ENCODE measurements at regions not wholly inside any gene's neighbourhood (a gene's known extent, or its start where the extent isn't known, plus 50 kb on each side); places are given as distances from the start of the nearest gene placed in this dataset.

- H3K27me3 ChIP-seq (ENCODE audit: control insufficient read depth, insufficient read depth): no peaks in the 10 kb centered on the region
- DNase-seq: no peak
- no peaks in the 10 kb centered on the region for H3K9me3 ChIP-seq (ENCODE audit: control insufficient read depth, low read length)
- no peak for ATAC-seq
- H3K27ac ChIP-seq (ENCODE audit: low read length): no peak overlapping the region
- H3K4me3 ChIP-seq (ENCODE audit: low read length): no peak overlapping the region
- WGBS: 55% methylated on average over 4 of the region's 4 CpGs
- intact Hi-C loops (cut with DNase I): no loop called here
- H3K4me1 ChIP-seq (ENCODE audit: control insufficient read depth, insufficient read depth, low read length): peaks cover 2% of the 10 kb centered on the region
These were observed 351.6 kb upstream of the PLXNA2 start for GRCh38 chr1:208595745-208596144.

- H3K4me1 ChIP-seq (ENCODE audit: control insufficient read depth, insufficient read depth, low read length): peaks cover 4% of the 10 kb centered on the region
- H3K4me3 ChIP-seq (ENCODE audit: low read length): no peak overlapping the region
- H3K27ac ChIP-seq (ENCODE audit: low read length): no peak overlapping the region
- no peak for ATAC-seq
- DNase-seq: no peak
- no peaks in the 10 kb centered on the region for H3K9me3 ChIP-seq (ENCODE audit: control insufficient read depth, low read length)
- 64% methylated on average over 1 of the region's 1 CpG for WGBS
- H3K27me3 ChIP-seq (ENCODE audit: control insufficient read depth, insufficient read depth): no peaks in the 10 kb centered on the region
- intact Hi-C loops (cut with DNase I): no loop called here
These were observed 353.4 kb upstream of the PLXNA2 start for GRCh38 chr1:208597571-208597970.

GRCh38 chr1:208598021-208598420 lies 353.8 kb upstream of the PLXNA2 start:
- intact Hi-C loops (cut with DNase I): no loop called here
- WGBS: 63% methylated on average over 4 of the region's 4 CpGs
- Histone ChIP-seq H3K4me3 (ENCODE audit: low read length) (no peak overlapping the region), H3K4me1 (ENCODE audit: control insufficient read depth, insufficient read depth, low read length) (peaks cover 4% of the 10 kb centered on the region), H3K9me3 (ENCODE audit: control insufficient read depth, low read length) (no peaks in the 10 kb centered on the region), H3K27ac (ENCODE audit: low read length) (no peak overlapping the region), H3K27me3 (ENCODE audit: control insufficient read depth, insufficient read depth) (no peaks in the 10 kb centered on the region)
- no peak for ATAC-seq
- DNase-seq: no peak

DNA sequence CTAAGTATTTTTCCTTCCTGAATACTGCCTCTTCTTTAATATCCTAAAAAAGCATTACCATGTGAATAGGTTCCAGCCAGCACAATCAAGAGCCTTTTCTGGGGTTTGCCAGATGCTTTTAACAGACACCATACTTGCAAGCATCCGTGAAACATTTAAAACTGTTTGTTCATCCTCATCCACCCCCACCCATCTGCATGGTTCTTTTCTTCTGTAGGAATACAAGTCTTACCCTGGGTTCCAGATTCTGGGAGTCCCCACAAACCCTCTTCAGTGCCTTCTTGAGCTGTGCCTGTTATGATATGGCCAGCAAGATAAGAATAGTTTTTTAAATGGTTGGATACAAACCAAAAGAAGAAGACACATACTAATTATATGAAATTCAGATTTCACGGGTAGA lies 354.9 kb upstream of the PLXNA2 start:
- WGBS: 76% methylated on average over 2 of the region's 2 CpGs
- intact Hi-C loops (cut with DNase I): no loop called here
- no peaks in the 10 kb centered on the region for H3K27me3 ChIP-seq (ENCODE audit: control insufficient read depth, insufficient read depth)
- no peak overlapping the region for H3K4me3 ChIP-seq (ENCODE audit: low read length)
- ATAC-seq: no peak
- peaks cover 4% of the 10 kb centered on the region for H3K4me1 ChIP-seq (ENCODE audit: control insufficient read depth, insufficient read depth, low read length)
- no peak overlapping the region for H3K27ac ChIP-seq (ENCODE audit: low read length)
- no peaks in the 10 kb centered on the region for H3K9me3 ChIP-seq (ENCODE audit: control insufficient read depth, low read length)
- no peak for DNase-seq

DNA sequence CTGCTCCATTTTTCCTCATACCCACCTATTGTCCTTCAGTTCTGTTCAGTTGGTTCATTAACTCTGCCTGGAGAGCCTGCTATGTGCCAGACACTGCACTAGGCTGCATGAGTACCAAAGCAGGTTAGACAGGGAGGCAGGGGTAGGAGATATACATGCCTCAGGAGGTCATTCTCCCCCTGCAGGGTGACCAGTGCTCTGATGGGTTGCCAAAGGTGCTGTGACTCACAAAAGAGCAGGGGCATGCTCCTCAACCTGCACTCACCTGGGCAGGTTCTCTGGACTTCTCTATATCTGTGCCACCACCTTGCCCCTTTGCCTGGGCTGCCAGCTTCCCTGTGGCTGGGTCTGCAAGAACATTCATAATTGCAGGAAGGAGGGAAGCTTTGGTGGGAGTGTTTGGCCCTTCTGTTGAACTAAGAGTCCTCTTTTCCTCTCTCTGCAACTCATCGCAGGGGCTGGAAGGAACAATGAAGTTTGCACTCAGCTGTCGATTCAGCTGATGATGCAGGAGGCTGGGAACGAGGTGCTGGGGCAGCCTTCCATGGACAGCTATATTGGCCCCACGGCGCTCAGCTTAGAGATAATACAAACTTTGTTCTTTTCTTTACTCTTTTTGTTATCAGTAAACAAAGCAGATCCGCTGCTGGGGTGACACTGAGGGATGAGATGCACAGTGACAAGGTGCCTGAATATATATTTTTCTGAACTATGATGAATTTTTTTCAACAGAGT lies 356.4 kb upstream of the PLXNA2 start:
- ATAC-seq (no peak), DNase-seq (no peak)
- Histone ChIP-seq H3K9me3 (ENCODE audit: control insufficient read depth, low read length) (no peaks in the 10 kb centered on the region), H3K27ac (ENCODE audit: low read length) (no peak overlapping the region), H3K4me3 (ENCODE audit: low read length) (no peak overlapping the region), H3K27me3 (ENCODE audit: control insufficient read depth, insufficient read depth) (no peaks in the 10 kb centered on the region), H3K4me1 (ENCODE audit: control insufficient read depth, insufficient read depth, low read length) (peaks cover 4% of the 10 kb centered on the region)
- 27% methylated on average over 6 of the region's 6 CpGs for WGBS
- intact Hi-C loops (cut with DNase I): no loop called here

- H3K9me3 ChIP-seq (ENCODE audit: control insufficient read depth, low read length): no peaks in the 10 kb centered on the region
- ATAC-seq (peak; percentile 73 to 91), DNase-seq (no peak)
- H3K27me3 ChIP-seq (ENCODE audit: control insufficient read depth, insufficient read depth): no peaks in the 10 kb centered on the region
- H3K4me1 ChIP-seq (ENCODE audit: control insufficient read depth, insufficient read depth, low read length): peaks cover 4% of the 10 kb centered on the region
- WGBS: 33% methylated on average over 3 of the region's 3 CpGs
- H3K4me3 ChIP-seq (ENCODE audit: low read length): no peak overlapping the region
- no peak overlapping the region for H3K27ac ChIP-seq (ENCODE audit: low read length)
- intact Hi-C loops (cut with DNase I): no loop called here
These were observed 357.4 kb upstream of the PLXNA2 start for GRCh38 chr1:208601561-208601960.

DNA sequence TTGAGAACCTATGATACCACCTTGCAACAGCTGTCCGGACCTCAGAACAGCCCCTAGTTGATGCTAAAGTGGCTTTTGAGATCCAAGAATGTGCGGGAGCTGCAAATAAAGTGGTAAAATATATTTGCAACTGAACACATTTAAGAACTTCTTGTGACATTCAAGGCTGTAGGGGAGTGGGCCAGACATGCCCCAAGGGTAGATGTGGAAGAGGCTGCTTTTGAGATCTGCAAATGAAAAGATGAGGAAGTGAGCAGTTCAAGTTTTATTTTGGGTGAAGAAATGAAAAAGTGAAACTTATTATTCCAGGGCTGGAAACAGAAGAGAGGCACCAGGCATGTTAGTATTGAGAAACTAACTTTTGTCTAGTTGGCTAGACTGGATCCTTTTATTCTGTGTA lies 359.5 kb upstream of the PLXNA2 start:
- Histone ChIP-seq H3K27me3 (ENCODE audit: control insufficient read depth, insufficient read depth) (no peaks in the 10 kb centered on the region), H3K4me1 (ENCODE audit: control insufficient read depth, insufficient read depth, low read length) (peaks cover 4% of the 10 kb centered on the region), H3K27ac (ENCODE audit: low read length) (no peak overlapping the region), H3K4me3 (ENCODE audit: low read length) (no peak overlapping the region), H3K9me3 (ENCODE audit: control insufficient read depth, low read length) (no peaks in the 10 kb centered on the region)
- DNase-seq: no peak
- WGBS: 48% methylated on average over 2 of the region's 2 CpGs
- intact Hi-C loops (cut with DNase I): no loop called here
- no peak for ATAC-seq

GRCh38 chr1:208604295-208604694 lies 360.1 kb upstream of the PLXNA2 start:
- 58% methylated on average over 4 of the region's 4 CpGs for WGBS

DNA sequence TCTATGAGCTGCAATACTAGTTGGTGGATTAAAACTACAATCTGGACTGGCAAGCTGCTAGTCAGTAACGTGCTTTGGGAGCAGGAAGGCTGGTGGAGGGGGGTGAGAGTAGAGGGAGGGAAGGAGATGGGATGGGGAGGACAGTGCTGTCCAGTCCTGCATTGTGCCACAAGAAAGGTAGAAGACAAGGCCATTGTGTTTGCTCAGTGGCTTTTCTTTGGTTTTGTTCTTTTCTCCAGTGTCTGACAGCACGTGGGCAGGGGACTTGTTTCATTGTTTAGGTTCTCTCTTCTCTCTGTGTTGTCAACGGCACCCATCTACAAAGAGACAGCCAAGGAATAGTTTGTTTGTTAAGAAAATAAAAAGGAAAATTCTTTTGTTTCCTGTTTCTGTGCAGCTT lies 362.8 kb upstream of the PLXNA2 start:
- Histone ChIP-seq H3K27me3 (ENCODE audit: control insufficient read depth, insufficient read depth) (no peaks in the 10 kb centered on the region), H3K27ac (ENCODE audit: low read length) (no peak overlapping the region), H3K4me3 (ENCODE audit: low read length) (no peak overlapping the region), H3K9me3 (ENCODE audit: control insufficient read depth, low read length) (no peaks in the 10 kb centered on the region), H3K4me1 (ENCODE audit: control insufficient read depth, insufficient read depth, low read length) (peaks cover 2% of the 10 kb centered on the region)
- 74% methylated on average over 3 of the region's 3 CpGs for WGBS
- intact Hi-C loops (cut with DNase I): no loop called here
- ATAC-seq (no peak), DNase-seq (no peak)

More at GRCh38 chr1:208604295-208604694, 360.1 kb upstream of the PLXNA2 start:
- no peak for ATAC-seq
- DNase-seq: no peak
- intact Hi-C loops (cut with DNase I): no loop called here
- Histone ChIP-seq H3K9me3 (ENCODE audit: control insufficient read depth, low read length) (no peaks in the 10 kb centered on the region), H3K4me1 (ENCODE audit: control insufficient read depth, insufficient read depth, low read length) (peaks cover 4% of the 10 kb centered on the region), H3K4me3 (ENCODE audit: low read length) (no peak overlapping the region), H3K27me3 (ENCODE audit: control insufficient read depth, insufficient read depth) (no peaks in the 10 kb centered on the region), H3K27ac (ENCODE audit: low read length) (no peak overlapping the region)

DNA sequence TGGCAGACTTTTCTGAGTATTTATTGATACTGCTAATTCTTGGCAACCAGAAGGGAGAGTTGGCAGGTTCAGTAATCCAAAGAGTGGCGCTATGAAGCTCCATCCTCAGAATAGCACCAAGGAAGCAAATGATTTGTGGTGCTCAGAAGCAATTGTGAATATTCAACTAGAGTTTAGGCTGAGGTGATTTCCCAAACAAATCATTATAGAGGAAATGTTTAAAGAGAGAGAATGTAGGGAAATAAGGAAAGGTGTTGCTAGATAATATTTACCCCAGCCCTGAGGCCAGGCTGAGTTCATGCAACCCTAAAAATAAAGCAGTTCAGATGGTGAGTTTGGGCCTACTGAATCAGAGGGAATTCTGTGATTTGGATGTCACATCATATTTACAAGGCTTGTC lies 363.4 kb upstream of the PLXNA2 start:
- Histone ChIP-seq H3K9me3 (ENCODE audit: control insufficient read depth, low read length) (no peaks in the 10 kb centered on the region), H3K27me3 (ENCODE audit: control insufficient read depth, insufficient read depth) (no peaks in the 10 kb centered on the region), H3K4me3 (ENCODE audit: low read length) (no peak overlapping the region), H3K4me1 (ENCODE audit: control insufficient read depth, insufficient read depth, low read length) (no peaks in the 10 kb centered on the region), H3K27ac (ENCODE audit: low read length) (no peak overlapping the region)
- intact Hi-C loops (cut with DNase I): no loop called here
- WGBS: 75% methylated on average over 1 of the region's 1 CpG
- ATAC-seq (no peak), DNase-seq (no peak)

DNA sequence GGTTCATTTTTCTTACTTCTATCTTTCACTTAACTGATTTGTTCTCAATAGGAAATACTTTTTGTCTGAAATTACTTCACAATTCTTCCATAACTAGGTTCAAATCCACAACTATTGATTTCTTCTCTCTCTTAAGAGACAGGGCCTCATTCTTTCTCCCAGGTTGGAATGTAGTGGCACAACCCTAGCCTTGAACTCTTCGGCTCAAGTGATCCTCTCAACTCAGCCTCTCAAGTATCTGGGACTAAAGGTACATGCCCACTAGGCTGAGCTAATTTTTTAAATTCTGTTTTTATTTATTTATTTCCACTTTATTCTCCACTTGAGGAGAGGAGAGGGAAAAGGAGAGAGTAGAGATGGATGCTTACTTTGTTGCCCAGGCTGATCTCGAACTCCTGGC lies 370.4 kb upstream of the PLXNA2 start:
- no peak overlapping the region for H3K27ac ChIP-seq (ENCODE audit: low read length)
- no peak for ATAC-seq
- H3K9me3 ChIP-seq (ENCODE audit: control insufficient read depth, low read length): no peaks in the 10 kb centered on the region
- intact Hi-C loops (cut with DNase I): no loop called here
- WGBS: 95% methylated on average over 2 of the region's 2 CpGs
- no peak overlapping the region for H3K4me3 ChIP-seq (ENCODE audit: low read length)
- H3K27me3 ChIP-seq (ENCODE audit: control insufficient read depth, insufficient read depth): no peaks in the 10 kb centered on the region
- no peak for DNase-seq
- no peaks in the 10 kb centered on the region for H3K4me1 ChIP-seq (ENCODE audit: control insufficient read depth, insufficient read depth, low read length)

GRCh38 chr1:208615371-208615770 lies 371.2 kb upstream of the PLXNA2 start:
- Histone ChIP-seq H3K4me1 (ENCODE audit: control insufficient read depth, insufficient read depth, low read length) (no peaks in the 10 kb centered on the region), H3K4me3 (ENCODE audit: low read length) (no peak overlapping the region), H3K27ac (ENCODE audit: low read length) (no peak overlapping the region), H3K9me3 (ENCODE audit: control insufficient read depth, low read length) (no peaks in the 10 kb centered on the region), H3K27me3 (ENCODE audit: control insufficient read depth, insufficient read depth) (no peaks in the 10 kb centered on the region)
- ATAC-seq: no peak
- no peak for DNase-seq
- intact Hi-C loops (cut with DNase I): no loop called here
